GM12875 (cell line): ENCODE measurements at regions not wholly inside any gene's neighbourhood (a gene's known extent, or its start where the extent isn't known, plus 50 kb on each side); places are given as distances from the start of the nearest gene placed in this dataset.

ENCODE experiments used
- H3K4me3 ChIP-seq: one replicate; pipeline ENCODE4 v1.5.1; 2011; ENCODE audit warnings: low read depth, low read length, control low read depth
- CTCF ChIP-seq: IDR thresholded peaks from 2 replicates; pipeline ENCODE4 v1.5.1; 2011; ENCODE audit warnings: low read depth, mild to moderate bottlenecking, control low read depth, inconsistent platforms, low read length, moderate library complexity, borderline replicate concordance; ENCODE audit not compliant: insufficient read depth

- no peak overlapping the region for H3K4me3 ChIP-seq
- no peak for TF ChIP-seq CTCF
Measured at GRCh38 chr10:2599571-2599970, 467.8 kb upstream of the PFKP start.

- TF ChIP-seq CTCF: no peak
- H3K4me3 ChIP-seq: no peak overlapping the region
Measured at GRCh38 chr10:2592360-2593160, 474.8 kb upstream of the PFKP start.

GRCh38 chr10:2589196-2589595 lies 478.2 kb upstream of the PFKP start:
- no peak overlapping the region for H3K4me3 ChIP-seq
- no peak for TF ChIP-seq CTCF

GRCh38 chr10:2584385-2584784 lies 483.0 kb upstream of the PFKP start:
- no peak for TF ChIP-seq CTCF
- H3K4me3 ChIP-seq: no peak overlapping the region

GRCh38 chr10:2576892-2577291 lies 490.5 kb upstream of the PFKP start:
- TF ChIP-seq CTCF: no peak
- H3K4me3 ChIP-seq: no peak overlapping the region

- TF ChIP-seq CTCF: no peak
- H3K4me3 ChIP-seq: no peak overlapping the region
Measured at GRCh38 chr10:2575460-2575859, 491.9 kb upstream of the PFKP start.

- TF ChIP-seq CTCF: no peak
Measured at GRCh38 chr10:2572611-2573010, 494.7 kb upstream of the PFKP start.

More at GRCh38 chr10:2572611-2573010, 494.7 kb upstream of the PFKP start:
- H3K4me3 ChIP-seq: no peak overlapping the region
